ENCODE measurements at regions not wholly inside any gene's neighbourhood (a gene's known extent, or its start where the extent isn't known, plus 50 kb on each side); places are given as distances from the start of the nearest gene placed in this dataset.

DNA sequence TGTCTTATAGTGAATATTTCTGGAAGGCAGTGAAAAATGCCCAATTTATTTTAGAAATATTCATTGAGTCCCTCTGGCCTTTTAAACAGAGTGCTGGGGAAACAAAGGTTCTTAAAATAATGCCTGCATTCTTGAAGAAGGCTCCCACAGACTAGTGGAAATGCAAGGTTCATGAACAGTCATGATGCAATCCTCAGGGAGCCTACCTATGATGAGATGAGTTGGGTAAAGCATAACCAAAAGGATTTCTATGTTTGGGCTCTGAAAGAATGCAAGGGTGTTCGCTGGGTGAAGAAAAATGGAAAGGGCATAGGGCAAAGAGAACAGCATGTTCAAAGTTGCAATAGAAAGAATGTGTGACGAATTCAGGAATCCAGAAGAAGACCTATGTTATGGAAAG is 214.5 kb upstream of the MAF start:
- DNase-seq, result no peak

DNA sequence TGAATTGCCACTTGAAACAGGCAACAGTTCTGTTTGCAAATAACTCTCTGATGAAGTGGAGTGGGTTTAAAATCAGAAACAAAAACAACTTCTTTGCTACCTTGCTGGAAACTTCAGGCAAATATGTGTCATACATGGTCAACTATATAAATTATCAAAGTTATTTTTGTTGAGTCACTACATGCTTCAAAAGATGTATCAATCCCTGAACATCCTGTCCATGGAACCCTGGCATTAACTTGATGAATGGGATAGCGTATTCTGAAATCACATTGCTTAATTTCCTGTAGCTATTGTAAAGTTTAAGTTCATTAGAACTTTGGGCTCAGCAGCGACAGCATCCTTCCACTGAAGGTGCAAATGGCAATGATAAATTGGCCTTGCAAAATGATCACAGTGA is 213.6 kb upstream of the MAF start:
- DNase-seq, result no peak

- DNase-seq, result no peak
Measured at GRCh38 chr16:79811541-79811940, 211.0 kb upstream of the MAF start.

- no peak for DNase-seq
Measured at GRCh38 chr16:79810449-79811189, 210.1 kb upstream of the MAF start.

- no peak for DNase-seq
Measured at GRCh38 chr16:79809376-79809775, 208.8 kb upstream of the MAF start.

DNA sequence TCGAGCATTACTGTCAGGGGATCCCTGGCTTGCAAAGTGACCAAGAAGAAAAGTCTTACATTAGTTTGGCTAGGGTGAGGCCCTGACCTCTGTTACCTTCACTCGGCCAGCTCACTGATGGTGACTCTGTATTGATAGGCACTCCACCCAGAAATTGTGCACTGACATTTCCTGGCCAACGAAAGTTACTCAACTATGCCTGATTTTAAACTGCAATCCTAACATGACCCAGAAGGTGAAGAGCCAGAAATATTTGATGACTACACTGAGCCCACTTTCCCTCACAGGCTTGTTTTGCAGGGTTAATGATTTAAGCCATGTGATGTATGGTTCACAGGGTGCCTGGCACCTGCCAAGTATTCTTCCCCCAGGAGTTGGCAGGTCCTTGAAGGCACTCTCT is 208.2 kb upstream of the MAF start:
- no peak for DNase-seq

DNA sequence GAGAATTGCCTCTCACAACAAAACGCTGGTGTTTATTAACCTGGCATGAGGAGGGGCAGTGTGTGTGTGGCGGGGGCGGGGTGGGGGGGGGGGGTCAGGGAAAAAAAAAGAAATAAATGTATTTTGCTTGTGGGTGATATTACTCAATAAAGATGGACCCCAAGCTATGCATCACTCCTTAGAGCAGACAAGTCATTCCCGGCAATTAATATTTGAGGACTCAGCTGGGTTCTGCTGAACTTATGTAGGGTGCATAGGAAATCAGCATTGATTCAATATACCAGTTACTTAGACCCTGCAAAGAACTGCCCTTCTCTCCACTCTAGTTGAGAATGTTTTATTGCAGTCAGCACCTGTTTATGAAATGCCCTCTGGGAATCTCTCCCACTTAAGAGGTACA is 206.2 kb upstream of the MAF start:
- DNase-seq, result no peak

- DNase-seq, result no peak
Measured at GRCh38 chr16:79805621-79806020, 205.1 kb upstream of the MAF start.

DNA sequence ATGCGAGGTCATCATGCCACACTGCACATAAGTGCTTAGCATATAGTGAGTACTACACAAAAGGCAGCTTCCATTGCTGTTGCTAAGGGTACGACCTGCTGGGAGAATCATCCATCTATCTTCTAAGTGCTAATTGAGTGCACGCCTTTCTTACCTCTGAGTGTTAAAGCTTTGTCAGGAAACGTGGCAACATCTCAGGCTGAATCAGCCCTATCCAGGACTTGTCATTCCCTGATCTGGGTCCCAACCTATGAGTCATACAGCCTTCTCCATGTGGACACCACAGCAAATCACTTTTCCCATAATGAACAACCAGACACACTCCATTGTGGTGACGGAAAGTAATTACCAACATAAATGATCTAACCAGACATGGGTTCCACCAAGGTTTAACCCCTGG is 201.1 kb upstream of the MAF start:
- no peak for DNase-seq

GRCh38 chr16:79800016-79800608 is 199.6 kb upstream of the MAF start:
- no peak for DNase-seq

DNA sequence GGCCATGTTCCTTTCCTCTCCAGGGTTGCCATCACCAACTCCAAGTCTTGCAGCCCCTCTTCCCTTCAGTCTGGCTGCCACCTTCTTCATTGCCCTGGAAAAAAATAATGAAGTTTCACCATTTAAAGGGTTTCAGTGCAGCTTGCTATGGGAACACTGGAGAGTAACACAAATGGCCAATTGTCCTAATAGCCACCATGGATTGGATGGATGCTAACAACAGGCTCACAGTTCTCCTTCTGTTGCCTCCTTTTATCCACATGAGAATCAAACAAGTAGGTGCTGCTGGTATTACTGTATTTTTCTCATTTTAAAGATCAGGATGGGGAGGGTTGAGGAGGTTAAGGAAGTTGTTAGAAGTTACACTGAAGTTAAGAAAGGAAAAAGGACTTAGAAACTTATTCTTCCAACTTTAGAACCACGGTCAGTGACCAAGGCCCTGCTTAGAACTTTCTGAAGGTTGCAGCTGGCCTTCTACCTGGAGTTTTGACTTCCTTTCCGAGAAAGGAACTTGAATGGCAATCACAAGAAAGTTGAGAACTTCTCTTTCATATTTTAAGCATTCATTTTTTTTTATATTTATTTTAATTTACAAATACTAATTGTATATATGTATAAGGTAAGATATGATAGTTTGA is 198.0 kb upstream of the MAF start:
- DNase-seq, result no peak

DNA sequence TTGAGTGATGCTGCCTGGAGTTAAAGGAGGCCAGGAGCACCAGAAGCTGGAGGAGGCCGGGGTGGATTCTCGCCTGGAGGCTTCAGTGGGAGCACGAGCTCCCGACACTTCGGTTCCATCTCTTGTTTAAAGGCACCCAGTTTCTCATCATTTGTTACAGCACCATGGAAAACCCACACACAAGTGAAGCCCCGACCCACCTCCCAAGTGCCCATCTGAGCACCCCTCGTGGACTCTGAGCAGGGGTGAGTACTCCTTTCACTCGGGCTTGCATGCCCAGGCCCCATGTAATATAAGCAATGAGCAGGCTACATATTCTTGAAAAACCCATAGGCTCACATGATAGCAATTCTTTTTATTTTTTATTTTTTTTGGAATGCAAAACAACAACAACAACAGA is 196.9 kb upstream of the MAF start:
- DNase-seq, result no peak

DNA sequence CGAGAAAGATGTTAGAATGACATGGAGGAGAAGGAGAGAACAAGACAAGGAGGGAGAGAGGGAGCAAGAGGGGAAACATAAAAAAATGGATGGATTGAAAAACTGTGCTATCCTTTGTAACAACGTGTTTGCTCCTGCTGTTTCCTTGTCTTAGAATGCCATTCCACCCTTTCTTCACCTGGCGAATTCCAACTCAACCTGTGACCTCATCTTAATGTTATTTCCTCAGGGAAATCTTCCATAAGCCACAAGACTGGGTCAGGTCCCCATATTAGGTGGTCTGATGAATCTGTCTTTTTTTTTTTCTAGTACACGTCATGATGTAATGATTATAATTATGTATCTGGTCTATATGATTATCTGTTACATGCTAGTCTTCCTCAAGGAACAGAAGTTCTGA is 195.0 kb upstream of the MAF start:
- DNase-seq, result no peak

GRCh38 chr16:79794941-79795340 is 194.4 kb upstream of the MAF start:
- DNase-seq, result no peak

GRCh38 chr16:79792664-79793351 is 192.3 kb upstream of the MAF start:
- DNase-seq, result no peak

- DNase-seq, result no peak
Measured at GRCh38 chr16:79792076-79792475, 191.5 kb upstream of the MAF start.

DNA sequence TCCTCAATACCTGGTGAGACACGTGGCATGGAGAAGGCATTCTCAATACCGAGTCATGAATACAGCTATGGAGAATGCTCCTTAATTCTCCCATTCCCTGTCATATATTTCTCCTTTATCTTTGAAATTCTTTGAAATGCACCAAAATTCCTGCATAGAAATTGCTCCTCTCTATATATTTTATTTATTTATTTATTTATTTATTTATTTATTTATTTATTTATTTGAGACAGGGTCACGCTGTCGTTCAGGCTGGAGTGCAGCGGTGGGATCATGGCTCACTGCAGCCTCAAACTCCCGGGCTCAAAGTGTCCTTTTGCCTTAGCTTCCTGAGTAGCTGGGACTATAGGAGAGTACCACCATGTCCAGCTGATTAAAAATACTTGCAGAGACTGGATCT is 190.3 kb upstream of the MAF start:
- DNase-seq, result no peak

GRCh38 chr16:79788949-79789348 is 188.4 kb upstream of the MAF start:
- DNase-seq, result no peak

DNA sequence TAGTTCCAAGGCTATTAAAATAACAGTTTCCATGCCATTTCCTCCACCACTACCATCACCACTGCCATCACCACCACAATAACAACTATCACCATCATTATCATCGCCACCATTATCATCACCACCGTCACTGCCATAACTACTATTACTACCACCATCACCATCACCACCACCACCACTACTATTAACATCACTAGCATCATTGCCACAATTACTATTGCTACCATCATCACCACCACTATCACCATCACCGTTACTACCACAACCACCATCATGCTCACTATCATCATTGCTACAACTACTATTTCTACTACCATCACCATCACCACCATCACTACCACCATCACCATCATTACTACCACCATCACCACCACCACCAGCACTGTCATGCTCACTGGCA is 185.9 kb upstream of the MAF start:
- DNase-seq, result no peak

- DNase-seq, result no peak
Measured at GRCh38 chr16:79784007-79784406, 183.5 kb upstream of the MAF start.

GRCh38 chr16:79777679-79778078 is 177.1 kb upstream of the MAF start:
- DNase-seq, result no peak

DNA sequence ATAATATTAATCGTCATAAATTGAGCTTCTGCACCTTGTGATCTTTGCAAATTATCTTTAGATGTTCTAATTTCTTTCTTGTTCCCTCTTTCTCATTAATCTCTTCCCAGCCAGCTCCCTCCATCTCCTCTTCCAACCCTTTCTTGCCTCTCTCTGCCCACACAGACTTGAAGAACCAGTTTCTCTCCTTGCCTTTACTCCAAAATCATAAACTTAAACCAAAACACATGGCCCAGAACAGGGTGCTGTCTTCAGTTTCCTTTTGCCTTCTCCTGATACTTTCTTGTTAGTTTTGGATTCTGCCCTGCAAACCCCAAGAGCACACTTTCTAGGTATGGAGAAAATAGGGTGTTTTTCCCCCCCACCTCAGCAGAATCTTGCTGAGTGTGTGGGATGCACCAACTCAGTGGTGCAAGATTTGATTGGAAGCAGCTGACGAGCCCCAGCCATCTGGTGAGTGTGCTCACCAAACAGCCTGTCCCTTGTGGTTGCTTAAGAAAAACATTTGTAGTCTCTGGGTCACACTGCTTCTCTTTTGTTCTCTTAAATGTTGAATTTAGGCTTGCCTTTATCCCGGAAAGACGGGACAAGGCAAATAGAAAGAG is 175.8 kb upstream of the MAF start:
- DNase-seq, result no peak

- DNase-seq, result no peak
Measured at GRCh38 chr16:79772784-79773183, 172.2 kb upstream of the MAF start.
